ENCODE measurements at regions not wholly inside any gene's neighbourhood (a gene's known extent, or its start where the extent isn't known, plus 50 kb on each side); places are given as distances from the start of the nearest gene placed in this dataset.

DNA sequence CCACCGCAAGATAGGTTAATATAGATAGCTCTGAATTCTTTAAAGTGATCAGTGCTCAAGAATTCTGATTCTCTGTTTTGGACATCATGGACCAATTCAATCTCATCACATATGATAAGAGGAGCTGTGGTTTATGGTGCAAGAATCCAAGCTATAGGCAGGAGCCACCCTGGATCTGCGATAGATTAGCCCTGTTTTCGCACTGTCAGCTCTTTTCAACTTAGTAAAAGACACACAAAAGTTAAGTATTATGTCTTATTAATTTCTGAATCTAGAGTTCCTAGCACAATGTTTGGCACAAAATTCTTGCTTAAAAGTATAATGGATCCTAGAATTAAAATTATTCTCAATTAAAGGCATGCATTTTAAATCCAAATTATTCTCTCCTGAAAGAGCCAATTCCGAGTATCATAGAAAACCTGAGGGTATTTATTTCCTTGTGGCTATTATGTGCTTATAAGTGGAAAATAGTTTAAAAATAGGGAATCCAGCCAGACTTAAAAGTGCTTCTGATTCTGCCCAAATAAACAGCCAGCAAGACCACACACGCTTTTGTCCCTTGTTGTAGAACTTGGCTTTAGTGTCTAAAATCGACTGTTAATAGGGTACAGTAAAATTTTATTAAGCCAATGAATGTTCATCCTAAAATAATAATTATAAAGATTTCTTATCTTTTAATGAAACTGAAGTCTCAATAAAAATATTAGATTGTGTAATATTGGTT, 184.9 kb upstream of the FLRT2 start:
- TF ChIP-seq ZNF514 (tag by site-specific recombination; IDR thresholded peaks at IDR 0.05) (no peak), ZNF621 (tag by site-specific recombination; IDR thresholded peaks at IDR 0.05) (no peak), ZNF624 (tag by site-specific recombination; IDR thresholded peaks at IDR 0.05) (no peak), TRIM28 (IDR thresholded peaks at IDR 0.05; ENCODE audit: borderline replicate concordance, low read length) (no peak), GFI1B (tag by site-specific recombination; IDR thresholded peaks at IDR 0.05) (no peak), ZNF639 (tag by site-specific recombination; IDR thresholded peaks at IDR 0.05) (no peak), KLF9 (tag by site-specific recombination; IDR thresholded peaks at IDR 0.05; ENCODE audit: low read depth) (no peak), ZNF701 (tag by site-specific recombination; IDR thresholded peaks at IDR 0.05) (no peak), YY1 (tag by site-specific recombination; IDR thresholded peaks at IDR 0.05) (no peak)
- TF ChIP-seq, protein P1, sequence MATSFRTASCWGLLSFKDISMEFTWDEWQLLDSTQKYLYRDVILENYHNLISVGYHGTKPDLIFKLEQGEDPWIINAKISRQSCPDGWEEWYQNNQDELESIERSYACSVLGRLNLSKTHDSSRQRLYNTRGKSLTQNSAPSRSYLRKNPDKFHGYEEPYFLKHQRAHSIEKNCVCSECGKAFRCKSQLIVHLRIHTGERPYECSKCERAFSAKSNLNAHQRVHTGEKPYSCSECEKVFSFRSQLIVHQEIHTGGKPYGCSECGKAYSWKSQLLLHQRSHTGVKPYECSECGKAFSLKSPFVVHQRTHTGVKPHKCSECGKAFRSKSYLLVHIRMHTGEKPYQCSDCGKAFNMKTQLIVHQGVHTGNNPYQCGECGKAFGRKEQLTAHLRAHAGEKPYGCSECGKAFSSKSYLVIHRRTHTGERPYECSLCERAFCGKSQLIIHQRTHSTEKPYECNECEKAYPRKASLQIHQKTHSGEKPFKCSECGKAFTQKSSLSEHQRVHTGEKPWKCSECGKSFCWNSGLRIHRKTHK (tag by site-specific recombination; IDR thresholded peaks at IDR 0.05), result no peak
- TF ChIP-seq, protein P2, sequence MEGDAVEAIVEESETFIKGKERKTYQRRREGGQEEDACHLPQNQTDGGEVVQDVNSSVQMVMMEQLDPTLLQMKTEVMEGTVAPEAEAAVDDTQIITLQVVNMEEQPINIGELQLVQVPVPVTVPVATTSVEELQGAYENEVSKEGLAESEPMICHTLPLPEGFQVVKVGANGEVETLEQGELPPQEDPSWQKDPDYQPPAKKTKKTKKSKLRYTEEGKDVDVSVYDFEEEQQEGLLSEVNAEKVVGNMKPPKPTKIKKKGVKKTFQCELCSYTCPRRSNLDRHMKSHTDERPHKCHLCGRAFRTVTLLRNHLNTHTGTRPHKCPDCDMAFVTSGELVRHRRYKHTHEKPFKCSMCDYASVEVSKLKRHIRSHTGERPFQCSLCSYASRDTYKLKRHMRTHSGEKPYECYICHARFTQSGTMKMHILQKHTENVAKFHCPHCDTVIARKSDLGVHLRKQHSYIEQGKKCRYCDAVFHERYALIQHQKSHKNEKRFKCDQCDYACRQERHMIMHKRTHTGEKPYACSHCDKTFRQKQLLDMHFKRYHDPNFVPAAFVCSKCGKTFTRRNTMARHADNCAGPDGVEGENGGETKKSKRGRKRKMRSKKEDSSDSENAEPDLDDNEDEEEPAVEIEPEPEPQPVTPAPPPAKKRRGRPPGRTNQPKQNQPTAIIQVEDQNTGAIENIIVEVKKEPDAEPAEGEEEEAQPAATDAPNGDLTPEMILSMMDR (tag by site-specific recombination; IDR thresholded peaks at IDR 0.05), result no peak
- TF ChIP-seq, protein P3, sequence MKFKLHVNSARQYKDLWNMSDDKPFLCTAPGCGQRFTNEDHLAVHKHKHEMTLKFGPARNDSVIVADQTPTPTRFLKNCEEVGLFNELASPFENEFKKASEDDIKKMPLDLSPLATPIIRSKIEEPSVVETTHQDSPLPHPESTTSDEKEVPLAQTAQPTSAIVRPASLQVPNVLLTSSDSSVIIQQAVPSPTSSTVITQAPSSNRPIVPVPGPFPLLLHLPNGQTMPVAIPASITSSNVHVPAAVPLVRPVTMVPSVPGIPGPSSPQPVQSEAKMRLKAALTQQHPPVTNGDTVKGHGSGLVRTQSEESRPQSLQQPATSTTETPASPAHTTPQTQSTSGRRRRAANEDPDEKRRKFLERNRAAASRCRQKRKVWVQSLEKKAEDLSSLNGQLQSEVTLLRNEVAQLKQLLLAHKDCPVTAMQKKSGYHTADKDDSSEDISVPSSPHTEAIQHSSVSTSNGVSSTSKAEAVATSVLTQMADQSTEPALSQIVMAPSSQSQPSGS (tag by site-specific recombination; IDR thresholded peaks at IDR 0.05; ENCODE audit: low read depth), result no peak
